ENCODE measurements at regions not wholly inside any gene's neighbourhood (a gene's known extent, or its start where the extent isn't known, plus 50 kb on each side); places are given as distances from the start of the nearest gene placed in this dataset.
"Not testable (repeated sequence)": the region's sequence is repeated elsewhere in the genome, so short reads cannot be mapped to it uniquely, and the experiment has no call there.

- no peak overlapping the region for H3K4me3 ChIP-seq (ENCODE audit: low read depth, low read length)
- no peak for DNase-seq (ENCODE audit: low read depth)
- no peak for TF ChIP-seq CTCF (IDR thresholded peaks at IDR 0.05; ENCODE audit: insufficient read depth, low read depth, low read length, missing control alignments)
Measured at GRCh38 chr21:32867597-32867996, 96.0 kb upstream of the PAXBP1 start.

- no peak for DNase-seq (ENCODE audit: low read depth)
- H3K4me3 ChIP-seq (ENCODE audit: low read depth, low read length) = no peak overlapping the region
- TF ChIP-seq CTCF (IDR thresholded peaks at IDR 0.05; ENCODE audit: insufficient read depth, low read depth, low read length, missing control alignments) = no peak
Measured at GRCh38 chr21:32868631-32869454, 97.3 kb upstream of the PAXBP1 start.

GRCh38 chr21:32869459-32869858 lies 97.9 kb upstream of the PAXBP1 start:
- DNase-seq (ENCODE audit: low read depth) = no peak
- no peak for TF ChIP-seq CTCF (IDR thresholded peaks at IDR 0.05; ENCODE audit: insufficient read depth, low read depth, low read length, missing control alignments)
- no peak overlapping the region for H3K4me3 ChIP-seq (ENCODE audit: low read depth, low read length)

- no peak for DNase-seq (ENCODE audit: low read depth)
- TF ChIP-seq CTCF (IDR thresholded peaks at IDR 0.05; ENCODE audit: insufficient read depth, low read depth, low read length, missing control alignments) = no peak
- no peak overlapping the region for H3K4me3 ChIP-seq (ENCODE audit: low read depth, low read length)
Measured at GRCh38 chr21:32876426-32876825, 104.9 kb upstream of the PAXBP1 start.

GRCh38 chr21:32877888-32878287 lies 106.3 kb upstream of the PAXBP1 start:
- H3K4me3 ChIP-seq (ENCODE audit: low read depth, low read length); DNase-seq (ENCODE audit: low read depth): not testable (repeated sequence)

GRCh38 chr21:32878661-32879060 lies 107.1 kb upstream of the PAXBP1 start:
- no peak for DNase-seq (ENCODE audit: low read depth)
- H3K4me3 ChIP-seq (ENCODE audit: low read depth, low read length) = no peak overlapping the region
- no peak for TF ChIP-seq CTCF (IDR thresholded peaks at IDR 0.05; ENCODE audit: insufficient read depth, low read depth, low read length, missing control alignments)

GRCh38 chr21:32881458-32881857 lies 109.9 kb upstream of the PAXBP1 start:
- DNase-seq (ENCODE audit: low read depth) = no peak
- TF ChIP-seq CTCF (IDR thresholded peaks at IDR 0.05; ENCODE audit: insufficient read depth, low read depth, low read length, missing control alignments) = no peak

More at GRCh38 chr21:32881458-32881857, 109.9 kb upstream of the PAXBP1 start:
- H3K4me3 ChIP-seq (ENCODE audit: low read depth, low read length) = no peak overlapping the region

All from GM12865 (cell line).